Frontal cortex (tissue), 4 donors: ENCODE measurements at regions not wholly inside any gene's neighbourhood (a gene's known extent, or its start where the extent isn't known, plus 50 kb on each side); places are given as distances from the start of the nearest gene placed in this dataset. TPM values are rescaled to one million over a fixed set of nuclear protein-coding genes. Genes with fewer than 3 reads are reported as not detected.

ENCODE experiments used
- DNase-seq, 2 donors: peaks; one replicate each; pipeline ENCODE4 v3.0.0; 2012; ENCODE audit warnings: low spot score in 2 of 2
- FAIRE-seq: peaks from 2 replicates; lab custom pipeline; 2012; peaks lifted over from hg19 to GRCh38; lab: Jason Lieb, UNC
- small RNA-seq: library from RNA; depleted of rRNA; stranded (forward); fragments of <200 nt; gene quantifications from one replicate; pipeline ENCODE3, GENCODE V24; 2014
- donor health status: control.
- donor health status: control.
- donor health status: control.

DNA sequence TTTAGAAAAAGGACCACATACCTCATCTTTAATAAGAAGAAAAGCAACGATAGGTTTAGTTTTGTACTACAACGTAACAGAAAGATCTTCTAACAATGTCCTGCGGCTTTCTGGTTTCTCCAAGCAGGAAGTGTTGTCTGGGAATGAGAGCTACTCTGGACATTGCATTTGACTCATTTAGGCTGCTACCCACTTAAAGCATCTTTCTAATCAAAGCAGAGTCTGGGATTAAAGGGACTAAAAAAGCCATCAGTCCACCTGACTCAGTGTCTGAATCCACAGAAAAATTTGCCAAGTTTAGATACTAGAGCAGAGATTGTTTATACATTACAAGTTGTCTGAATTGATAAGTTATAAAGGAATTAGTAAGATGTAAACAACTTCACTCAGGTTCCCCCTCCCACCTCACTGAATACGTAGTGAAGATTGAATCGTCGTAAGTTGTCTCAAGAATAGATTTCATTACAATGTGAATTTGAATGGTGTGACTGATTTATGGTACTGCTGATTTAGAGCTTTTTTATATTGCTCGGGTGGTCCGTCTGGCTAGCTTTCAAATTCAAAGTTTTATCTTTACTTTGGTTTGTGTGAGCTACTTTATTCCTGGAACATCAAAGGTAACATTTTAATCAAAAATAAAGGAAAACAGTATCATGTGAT is 70.2 kb upstream of the SMIM21 start:
- FAIRE-seq (no peak), DNase-seq (no peak)

DNA sequence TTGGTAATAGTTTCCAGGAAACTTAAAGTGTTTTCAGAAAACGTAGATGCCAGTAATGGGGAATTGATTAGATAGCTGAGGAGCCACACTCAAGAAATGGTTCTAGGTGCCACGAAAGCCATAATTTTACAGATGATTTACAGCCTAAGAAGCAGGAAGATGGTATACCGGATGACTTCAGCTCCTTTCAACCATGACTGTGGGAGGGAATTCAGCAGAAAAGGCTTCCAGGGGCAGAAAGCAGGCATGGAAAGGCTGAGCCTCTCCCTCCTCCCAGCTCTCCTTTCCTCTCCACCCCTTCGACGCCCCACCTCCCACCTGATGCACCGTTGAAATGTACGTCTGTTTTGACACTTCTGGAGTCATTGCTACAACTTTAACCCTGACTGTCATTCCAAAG is 68.6 kb upstream of the SMIM21 start:
- DNase-seq = no peak
- no peak for FAIRE-seq

DNA sequence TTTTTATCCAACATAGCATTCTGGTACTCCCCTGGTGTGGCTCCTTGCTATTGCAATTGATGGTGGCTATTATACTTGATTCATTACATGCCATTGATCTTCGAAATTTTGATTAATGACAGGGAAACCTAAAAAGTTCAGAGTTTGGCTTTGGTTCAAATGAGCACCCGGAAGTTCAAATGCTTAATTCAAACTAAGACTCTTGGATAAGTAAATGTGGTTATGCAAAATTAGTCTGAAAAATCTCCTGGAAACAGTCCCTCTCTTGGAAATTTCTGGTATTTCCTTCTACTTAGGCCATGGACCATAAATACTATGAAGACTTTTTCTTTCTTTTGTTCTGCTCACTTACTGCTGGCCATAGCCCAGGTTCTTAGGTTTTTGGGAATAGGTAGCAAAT is 65.3 kb upstream of the SMIM21 start:
- DNase-seq = no peak
- FAIRE-seq = no peak

DNA sequence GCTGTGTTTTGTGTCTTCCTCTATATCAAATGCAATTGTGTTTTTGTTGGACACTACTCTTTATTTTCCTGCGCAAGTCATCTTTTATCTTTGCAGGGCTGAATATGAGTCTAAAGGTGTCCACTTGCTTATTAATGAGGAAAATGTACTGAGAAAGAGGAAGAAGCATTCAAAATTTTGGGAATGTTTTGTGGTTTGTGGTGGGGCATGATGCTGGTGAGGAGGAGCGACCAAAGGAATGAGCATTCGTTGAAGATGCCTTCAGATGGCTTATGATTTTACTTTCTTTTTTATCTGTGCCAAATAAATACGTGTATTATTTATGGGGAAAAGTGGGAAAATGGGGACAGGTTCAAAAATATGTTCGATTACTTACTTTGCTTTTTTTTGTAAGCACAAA is 63.9 kb upstream of the SMIM21 start:
- FAIRE-seq = no peak
- DNase-seq = no peak

DNA sequence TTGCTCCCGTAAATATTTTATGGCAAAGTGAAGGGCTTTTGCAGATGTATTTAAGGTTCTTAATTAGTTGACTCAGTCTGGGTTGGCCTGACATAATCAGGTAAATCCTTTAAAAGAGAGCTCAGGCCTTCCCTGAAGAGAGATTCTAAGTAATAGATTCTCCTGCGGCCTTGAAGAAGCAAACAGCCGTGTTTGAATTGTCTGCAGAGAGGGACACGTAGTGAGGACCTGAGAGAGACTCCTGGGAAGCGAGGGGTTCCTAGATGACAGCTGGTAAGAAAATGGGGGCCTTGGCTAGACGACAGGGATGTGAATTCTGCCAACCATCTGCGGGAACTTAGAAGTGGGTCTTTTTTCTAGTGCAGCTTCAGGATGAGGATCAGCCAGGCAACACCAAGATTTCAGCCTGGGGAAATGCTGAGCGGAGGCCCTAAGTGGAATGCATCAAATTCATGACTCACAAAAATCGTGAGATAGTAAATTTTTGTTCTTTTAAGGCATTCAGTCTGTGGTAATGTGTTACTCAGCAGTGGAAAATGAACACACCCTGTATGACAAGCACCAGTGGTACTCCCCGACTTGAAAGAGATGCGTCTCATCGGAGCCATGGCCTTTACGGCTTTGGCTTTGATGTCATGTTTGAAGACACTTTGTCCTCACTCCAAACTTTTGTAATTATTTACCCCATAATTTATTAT is 62.1 kb upstream of the SMIM21 start:
- FAIRE-seq (no peak), DNase-seq (no peak)

DNA sequence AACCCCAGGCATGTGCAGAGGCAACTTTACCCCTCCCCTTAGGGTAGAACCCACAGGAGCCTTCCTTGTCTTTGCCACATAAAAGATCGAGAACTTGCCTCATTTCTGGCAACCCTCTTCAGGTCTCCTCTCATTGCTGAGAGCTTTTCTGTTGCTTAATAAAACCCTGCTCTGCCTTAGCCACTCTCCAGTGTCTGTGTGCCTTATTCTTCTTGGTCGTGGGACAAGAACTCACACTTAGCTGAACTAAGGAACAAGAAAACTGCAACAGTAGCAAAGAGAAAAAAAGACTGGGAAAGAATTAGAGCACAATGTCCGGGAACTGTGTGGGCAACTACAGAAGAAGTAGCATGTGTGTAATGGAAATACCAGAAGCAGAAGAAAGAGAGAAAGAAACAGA is 56.2 kb upstream of the SMIM21 start:
- DNase-seq (no peak), FAIRE-seq (no peak)

DNA sequence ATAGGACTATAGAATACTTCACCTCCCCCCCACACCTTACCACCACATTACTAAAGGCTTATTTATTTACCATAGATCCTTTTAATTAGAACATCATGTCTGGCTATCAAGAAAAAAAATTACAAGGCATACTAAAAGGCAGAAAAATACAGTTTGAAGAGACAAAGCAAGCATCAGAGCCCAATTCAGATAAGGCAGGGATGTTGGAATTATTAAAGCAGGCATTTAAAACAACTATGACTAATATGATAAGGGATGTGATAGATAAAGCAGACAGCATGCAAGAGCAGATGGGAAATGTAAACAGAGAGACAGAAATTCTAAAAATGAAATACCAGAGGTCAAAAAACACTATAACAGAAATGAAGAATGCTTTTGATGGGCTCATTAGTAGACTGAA is 55.4 kb upstream of the SMIM21 start:
- FAIRE-seq = no peak

DNA sequence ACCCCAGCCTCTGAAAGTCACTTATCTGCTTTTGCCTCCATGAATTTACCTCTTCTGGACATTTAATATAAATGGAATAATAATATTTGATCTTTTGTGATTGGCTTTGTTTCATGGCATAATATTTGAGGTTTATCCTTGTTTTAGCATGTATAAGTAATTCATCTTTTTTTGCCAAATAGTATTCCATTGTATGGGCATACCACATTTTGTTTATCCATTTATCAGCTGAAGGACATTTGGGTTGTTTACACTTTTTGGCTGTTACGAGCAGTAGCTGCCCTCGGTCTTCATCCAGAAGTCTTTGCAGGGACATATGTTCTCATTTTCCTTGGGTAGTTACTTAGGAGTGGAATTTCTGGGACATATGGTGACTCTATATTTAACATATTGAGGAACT is 53.0 kb upstream of the SMIM21 start:
- FAIRE-seq = no peak
- no peak for DNase-seq

More for the DNA sequence above, 55.4 kb upstream of the SMIM21 start:
- DNase-seq = no peak

DNA sequence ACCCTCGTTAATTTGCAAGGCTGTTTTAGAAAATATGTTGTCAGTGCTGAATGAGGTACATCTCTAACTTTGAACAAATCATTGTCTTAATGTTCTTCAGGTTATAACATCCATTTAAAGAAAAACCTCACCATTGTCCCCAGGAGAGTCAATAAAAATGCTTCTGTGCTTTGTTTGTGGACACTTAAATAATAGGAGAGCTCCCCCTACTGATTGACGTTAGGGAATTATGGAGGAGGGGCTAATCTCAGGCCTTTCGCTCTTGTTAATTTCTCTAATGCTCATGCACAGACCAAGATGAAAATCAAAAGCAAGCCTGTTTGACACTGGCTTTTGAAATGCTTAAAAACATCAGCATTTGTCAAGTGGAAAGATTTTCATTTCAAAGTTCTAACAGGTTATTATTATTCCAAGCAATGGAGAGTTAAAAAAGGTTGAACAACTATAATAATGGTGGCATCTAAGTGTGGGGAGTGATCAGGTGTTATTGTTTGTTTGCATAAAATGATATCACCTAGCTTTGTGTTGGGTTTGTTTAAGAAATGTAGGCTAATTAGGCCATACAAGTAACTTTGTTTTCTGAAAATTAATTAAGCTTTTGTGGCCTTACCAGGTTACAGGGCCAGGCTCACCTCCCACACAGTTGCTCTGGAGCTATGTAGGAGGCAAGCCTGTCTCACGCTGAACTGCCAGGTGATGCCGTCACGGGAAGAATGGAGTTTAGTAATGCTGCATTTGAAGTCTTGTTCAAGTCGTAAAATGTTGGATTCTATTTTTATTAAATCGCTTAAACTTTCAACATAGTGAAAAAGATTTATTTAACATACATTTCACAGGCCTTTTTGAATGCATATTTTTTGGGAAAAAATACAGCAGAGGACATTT is 51.7 kb upstream of the SMIM21 start:
- DNase-seq (peak in 1 of 2 donors; percentile 19), FAIRE-seq (peak; percentile 24)

DNA sequence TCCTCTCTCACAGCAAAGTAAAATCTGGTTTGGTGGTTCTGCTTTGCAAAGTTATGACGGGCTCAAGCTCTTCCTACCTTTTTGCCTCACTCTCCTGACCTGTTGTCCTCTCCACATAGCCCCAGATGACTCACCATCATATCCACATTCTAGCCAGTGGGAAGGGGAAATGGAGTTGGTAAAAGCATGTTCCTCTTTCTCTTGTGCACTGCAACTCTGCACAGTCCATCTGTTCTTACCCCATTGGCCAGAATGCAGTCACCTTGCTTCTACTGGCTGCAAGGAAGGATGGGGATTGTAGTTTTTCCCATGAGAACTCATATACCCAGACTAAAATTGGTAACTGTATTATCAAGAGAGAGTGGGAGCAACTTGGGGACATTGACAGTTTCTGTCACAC is 50.4 kb upstream of the SMIM21 start:
- FAIRE-seq = no peak
- DNase-seq = no peak

Small RNA genes in the stretch of these regions (small RNA-seq; reads per million reads assigned to genes)
- not detected for gene AC021506.2
